WI38 (cell line): ENCODE measurements at regions not wholly inside any gene's neighbourhood (a gene's known extent, or its start where the extent isn't known, plus 50 kb on each side); places are given as distances from the start of the nearest gene placed in this dataset.

Experiments
- H3K4me3 ChIP-seq: 2 replicates; pipeline ENCODE4 v1.5.1; 2011; ENCODE audit warnings: low read depth, mild to moderate bottlenecking, control low read depth, low read length
- TF ChIP-seq, protein P1 (sequence below): IDR thresholded peaks from 2 replicates; pipeline ENCODE4 v1.5.1; 2012; ENCODE audit warnings: low read depth, mild to moderate bottlenecking, control low read depth, low read length

DNA sequence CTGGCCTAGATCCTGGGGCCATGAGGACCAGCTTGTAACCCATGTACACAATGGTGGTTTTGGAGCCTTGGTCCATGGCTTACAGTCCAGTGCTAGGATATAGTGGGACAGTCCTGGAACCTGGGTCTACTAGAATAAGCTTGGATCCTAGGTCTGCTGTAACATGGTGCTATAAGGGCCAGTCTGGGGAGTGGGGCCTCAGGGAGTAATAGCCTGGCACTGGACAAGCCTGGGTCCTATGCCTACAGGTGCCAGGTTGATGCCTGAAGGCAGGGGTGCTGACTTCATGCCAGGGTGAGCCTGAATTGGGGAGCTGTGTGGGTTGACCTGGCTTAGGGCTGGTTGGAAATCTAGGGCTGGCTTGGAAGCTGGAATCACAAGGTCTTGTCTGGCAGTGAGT lies 756.3 kb upstream of the ADGRL3 start:
- TF ChIP-seq, protein P1, sequence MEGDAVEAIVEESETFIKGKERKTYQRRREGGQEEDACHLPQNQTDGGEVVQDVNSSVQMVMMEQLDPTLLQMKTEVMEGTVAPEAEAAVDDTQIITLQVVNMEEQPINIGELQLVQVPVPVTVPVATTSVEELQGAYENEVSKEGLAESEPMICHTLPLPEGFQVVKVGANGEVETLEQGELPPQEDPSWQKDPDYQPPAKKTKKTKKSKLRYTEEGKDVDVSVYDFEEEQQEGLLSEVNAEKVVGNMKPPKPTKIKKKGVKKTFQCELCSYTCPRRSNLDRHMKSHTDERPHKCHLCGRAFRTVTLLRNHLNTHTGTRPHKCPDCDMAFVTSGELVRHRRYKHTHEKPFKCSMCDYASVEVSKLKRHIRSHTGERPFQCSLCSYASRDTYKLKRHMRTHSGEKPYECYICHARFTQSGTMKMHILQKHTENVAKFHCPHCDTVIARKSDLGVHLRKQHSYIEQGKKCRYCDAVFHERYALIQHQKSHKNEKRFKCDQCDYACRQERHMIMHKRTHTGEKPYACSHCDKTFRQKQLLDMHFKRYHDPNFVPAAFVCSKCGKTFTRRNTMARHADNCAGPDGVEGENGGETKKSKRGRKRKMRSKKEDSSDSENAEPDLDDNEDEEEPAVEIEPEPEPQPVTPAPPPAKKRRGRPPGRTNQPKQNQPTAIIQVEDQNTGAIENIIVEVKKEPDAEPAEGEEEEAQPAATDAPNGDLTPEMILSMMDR = no peak
- H3K4me3 ChIP-seq = no peak overlapping the region

DNA sequence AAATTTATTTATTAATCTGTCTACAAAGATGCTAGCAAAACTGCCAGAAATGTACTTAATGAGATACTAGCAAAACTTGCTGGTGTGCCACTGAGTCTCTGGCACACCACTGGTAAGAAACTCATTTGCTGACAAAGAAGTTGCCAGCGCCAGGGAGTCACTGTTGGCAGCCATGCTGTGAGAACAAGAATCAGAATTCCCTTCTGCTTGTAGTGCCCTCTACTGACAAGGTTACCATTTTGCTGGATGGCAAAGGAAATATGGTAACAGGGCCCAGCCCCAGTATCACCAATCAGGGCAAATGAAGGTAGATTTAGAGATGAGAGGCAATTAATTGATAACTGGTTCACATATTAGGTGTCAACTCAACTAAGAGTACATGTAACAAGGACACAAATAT lies 750.1 kb upstream of the ADGRL3 start:
- TF ChIP-seq, protein P1 = no peak
- H3K4me3 ChIP-seq = no peak overlapping the region

DNA sequence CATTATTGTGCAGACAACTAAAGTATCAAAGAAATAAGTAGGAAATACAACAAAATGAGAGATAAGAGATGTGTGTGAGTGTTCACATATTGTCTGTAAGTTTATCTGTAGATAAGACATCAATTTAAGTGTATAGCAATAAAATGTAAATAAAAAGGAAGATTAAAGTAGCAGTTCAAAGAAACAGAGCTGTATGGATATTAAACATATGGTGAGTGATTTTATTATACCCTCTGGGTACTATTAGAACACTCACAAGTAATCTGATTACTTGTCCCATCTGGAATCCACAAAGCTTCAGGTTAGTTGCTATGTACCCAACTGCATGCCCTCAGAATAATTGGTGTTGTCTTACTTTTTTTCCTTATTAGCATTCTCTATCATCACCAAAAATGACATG lies 747.9 kb upstream of the ADGRL3 start:
- TF ChIP-seq, protein P1 = no peak
- no peak overlapping the region for H3K4me3 ChIP-seq

DNA sequence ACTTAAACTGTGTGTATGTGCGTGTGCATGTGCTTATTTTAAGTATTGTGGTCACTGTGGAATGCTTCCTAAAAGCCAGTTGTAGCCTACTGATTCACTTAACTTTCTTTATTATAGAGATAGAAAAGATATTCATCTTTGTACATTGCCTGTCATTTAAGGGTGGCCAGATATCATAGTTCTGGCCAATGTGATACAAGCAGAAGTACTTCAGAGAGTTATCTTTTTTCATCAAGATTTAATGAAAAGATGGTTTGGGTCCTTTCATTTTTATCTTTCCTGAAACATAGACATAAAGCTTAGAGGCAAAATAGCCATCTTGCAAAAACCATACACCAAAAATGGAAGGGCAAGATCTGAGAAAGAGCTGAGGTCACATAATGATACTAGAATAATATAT lies 744.7 kb upstream of the ADGRL3 start:
- H3K4me3 ChIP-seq = no peak overlapping the region
- TF ChIP-seq, protein P1 = no peak

DNA sequence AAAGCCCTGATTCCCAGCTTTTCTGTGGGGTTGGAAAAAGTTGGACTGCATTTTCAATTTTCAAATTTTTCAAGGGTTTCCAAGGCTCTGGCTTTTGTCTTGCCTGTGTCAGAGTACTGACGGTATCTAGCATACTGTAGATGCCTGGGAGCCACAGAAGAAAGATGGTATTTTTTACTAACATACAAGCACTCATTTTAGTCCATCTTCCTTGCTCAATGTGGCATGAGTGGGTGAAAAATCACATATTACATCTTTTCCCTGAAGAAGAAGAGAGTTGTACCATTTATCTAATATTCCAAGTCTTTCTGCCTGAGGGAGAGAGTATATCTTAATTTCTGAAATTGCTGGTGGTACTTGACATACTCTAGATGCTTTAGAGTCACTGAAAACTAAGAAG lies 738.6 kb upstream of the ADGRL3 start:
- TF ChIP-seq, protein P1 = no peak
- H3K4me3 ChIP-seq = no peak overlapping the region

DNA sequence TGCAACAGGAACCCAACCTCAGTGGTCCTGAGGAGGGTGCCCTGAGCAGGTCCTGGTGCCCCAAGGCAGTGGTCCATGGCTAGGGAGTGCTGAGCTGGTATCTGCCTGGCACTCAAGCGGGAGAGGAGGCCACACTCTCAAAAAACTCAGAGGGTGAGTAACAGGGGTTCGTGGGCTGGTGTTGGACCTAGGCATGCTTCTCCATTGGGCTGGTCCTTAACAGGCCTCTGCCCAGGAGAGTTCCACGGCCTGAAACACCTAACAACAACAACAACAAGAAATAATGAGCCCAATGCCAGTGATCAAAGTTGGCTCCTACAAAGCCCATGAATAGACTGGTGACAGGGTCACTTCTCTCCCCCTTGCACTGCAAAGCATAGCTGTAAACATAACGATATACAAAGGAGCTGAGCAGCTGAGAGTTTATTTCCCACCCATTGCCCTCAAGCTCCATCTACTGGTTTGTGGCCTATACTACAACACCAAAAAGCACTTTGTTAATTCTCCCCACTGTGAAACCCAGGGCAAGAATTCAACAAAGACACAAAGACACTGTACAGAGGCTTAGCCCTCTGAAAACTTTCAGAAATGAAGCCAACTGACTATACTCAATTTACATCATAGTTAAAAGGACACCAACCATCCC lies 736.1 kb upstream of the ADGRL3 start:
- TF ChIP-seq, protein P1 = 0 out of 2 replicates have a peak, but pooled peaks have one; percentile 10
- no peak overlapping the region for H3K4me3 ChIP-seq

DNA sequence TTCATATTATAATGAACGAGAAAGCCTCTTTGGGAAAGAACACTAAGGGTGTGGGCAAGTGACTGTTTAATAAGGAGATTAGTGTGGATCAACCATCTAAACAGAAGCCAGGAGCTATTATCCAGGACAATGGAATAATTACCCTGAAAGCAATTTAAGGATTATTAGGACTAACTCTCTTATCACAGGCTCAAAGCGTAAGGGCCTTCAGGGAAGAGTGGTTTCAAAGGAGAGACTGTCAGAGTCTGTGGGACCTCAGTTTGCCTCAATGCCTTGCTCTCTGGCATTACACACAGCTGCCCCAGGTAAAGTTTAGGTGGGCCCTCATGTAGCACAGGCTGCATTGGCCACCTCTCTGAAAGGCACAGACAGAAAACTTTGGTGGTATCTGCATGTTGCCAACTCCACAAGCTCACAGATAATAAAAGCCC lies 717.2 kb upstream of the ADGRL3 start:
- TF ChIP-seq, protein P1 = no peak
- no peak overlapping the region for H3K4me3 ChIP-seq
